ENCODE measurements at regions not wholly inside any gene's neighbourhood (a gene's known extent, or its start where the extent isn't known, plus 50 kb on each side); places are given as distances from the start of the nearest gene placed in this dataset.

DNA sequence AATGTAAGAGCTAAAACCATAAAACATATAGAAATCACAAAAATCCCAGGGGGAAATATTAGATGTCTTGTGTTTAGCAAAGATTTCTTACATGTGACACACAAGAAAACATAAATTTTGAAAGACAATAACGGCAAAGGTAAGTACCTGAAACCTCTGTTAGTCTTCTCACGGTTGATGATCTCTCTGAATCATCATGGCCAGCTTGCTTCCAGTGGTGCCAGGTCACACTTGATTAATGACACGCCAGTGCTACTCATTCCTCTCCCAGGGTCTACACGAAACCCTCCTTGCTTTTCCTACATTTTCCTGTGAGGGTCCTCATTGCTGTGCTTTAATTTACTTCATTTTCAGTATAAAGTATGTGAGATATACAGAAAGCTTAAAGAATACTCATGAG is 114.4 kb upstream of the PARP11 start:
- H3K27ac Mint-ChIP-seq, result peak overlapping the region; percentile 70
- H3K4me1 Mint-ChIP-seq (ENCODE audit: low read depth), result peaks cover 32% of the 10 kb centered on the region
- intact Hi-C loops (cut with micrococcal nuclease), result loop anchor here (5.0 kb wide), 1 partner anchor 100 kb away; no protein-coding TSS in a partner anchor
- no peak overlapping the region for H3K4me3 Mint-ChIP-seq
- CTCF ChIA-PET, result interaction anchor here (1.0 to 15.4 kb wide), 10 partner anchors 9 to 290 kb away, joined by 3 to 136 read pairs (median 6); no protein-coding TSS in a partner anchor
- ATAC-seq (no peak), DNase-seq (no peak)
- TF ChIP-seq, protein P1, sequence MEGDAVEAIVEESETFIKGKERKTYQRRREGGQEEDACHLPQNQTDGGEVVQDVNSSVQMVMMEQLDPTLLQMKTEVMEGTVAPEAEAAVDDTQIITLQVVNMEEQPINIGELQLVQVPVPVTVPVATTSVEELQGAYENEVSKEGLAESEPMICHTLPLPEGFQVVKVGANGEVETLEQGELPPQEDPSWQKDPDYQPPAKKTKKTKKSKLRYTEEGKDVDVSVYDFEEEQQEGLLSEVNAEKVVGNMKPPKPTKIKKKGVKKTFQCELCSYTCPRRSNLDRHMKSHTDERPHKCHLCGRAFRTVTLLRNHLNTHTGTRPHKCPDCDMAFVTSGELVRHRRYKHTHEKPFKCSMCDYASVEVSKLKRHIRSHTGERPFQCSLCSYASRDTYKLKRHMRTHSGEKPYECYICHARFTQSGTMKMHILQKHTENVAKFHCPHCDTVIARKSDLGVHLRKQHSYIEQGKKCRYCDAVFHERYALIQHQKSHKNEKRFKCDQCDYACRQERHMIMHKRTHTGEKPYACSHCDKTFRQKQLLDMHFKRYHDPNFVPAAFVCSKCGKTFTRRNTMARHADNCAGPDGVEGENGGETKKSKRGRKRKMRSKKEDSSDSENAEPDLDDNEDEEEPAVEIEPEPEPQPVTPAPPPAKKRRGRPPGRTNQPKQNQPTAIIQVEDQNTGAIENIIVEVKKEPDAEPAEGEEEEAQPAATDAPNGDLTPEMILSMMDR (IDR thresholded peaks at IDR 0.05), result no peak
- POLR2A ChIA-PET, result interaction anchor here (0.7 to 3.5 kb wide), 5 partner anchors 14 to 302 kb away, joined by 3 to 20 read pairs (median 8); partner anchors contain the start of gene CCND2
- H3K27me3 Mint-ChIP-seq, result no peaks in the 10 kb centered on the region
- H3K36me3 Mint-ChIP-seq (ENCODE audit: low read depth), result no peaks in the 10 kb centered on the region
- peaks cover 1% of the 10 kb centered on the region for H3K9me3 Mint-ChIP-seq

DNA sequence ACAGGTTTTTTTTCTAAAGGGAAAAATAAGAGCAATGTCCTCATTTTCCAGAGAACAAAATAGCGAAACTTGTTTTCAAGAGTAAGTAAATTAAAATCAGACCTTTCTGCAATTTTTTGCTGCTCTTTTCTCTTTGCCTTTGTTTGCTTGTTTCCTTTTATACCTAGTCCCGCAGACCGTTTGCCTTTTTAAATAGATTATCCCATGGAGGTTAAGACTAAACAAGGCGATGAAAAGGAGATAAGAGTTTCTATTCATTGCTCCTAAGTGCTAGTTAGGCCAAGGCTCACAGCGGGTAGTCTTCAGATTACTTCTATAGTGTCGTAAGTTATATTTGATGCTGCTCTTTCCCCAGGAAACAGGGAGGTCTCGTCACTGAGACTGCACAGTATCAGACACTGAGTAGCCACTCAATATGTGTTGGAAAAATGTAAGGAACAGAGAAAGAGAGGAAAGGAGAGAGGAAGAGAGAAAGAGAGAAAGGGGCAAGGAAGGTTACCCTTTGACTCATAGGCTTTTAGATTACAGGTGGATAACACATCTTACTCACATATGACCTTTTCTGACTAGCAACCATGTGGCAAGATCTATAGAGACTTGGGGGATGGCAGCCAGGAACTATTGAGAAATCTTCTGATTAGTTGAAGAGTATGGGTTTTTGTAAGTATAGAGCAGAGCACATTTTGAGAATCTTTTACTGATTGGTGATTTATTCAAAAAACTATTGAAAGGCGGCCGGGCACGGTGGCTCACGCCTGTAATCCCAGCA is 107.5 kb upstream of the PARP11 start:
- peaks cover 7% of the 10 kb centered on the region for H3K9me3 Mint-ChIP-seq
- DNase-seq (peak; percentile 45), ATAC-seq (peak; percentile 43)
- no peak overlapping the region for H3K4me3 Mint-ChIP-seq
- TF ChIP-seq, protein P1 (IDR thresholded peaks at IDR 0.05), result no peak
- CTCF ChIA-PET, result interaction anchor here (0.6 to 3.5 kb wide), 4 partner anchors 8 to 297 kb away, joined by 3 to 20 read pairs (median 4); no protein-coding TSS in a partner anchor
- peaks cover 47% of the 10 kb centered on the region for H3K4me1 Mint-ChIP-seq (ENCODE audit: low read depth)
- POLR2A ChIA-PET, result no interaction called here
- H3K27ac Mint-ChIP-seq, result peak overlapping the region; percentile 86
- no peaks in the 10 kb centered on the region for H3K27me3 Mint-ChIP-seq
- intact Hi-C loops (cut with micrococcal nuclease), result no loop called here
- peaks cover 4% of the 10 kb centered on the region for H3K36me3 Mint-ChIP-seq (ENCODE audit: low read depth)

DNA sequence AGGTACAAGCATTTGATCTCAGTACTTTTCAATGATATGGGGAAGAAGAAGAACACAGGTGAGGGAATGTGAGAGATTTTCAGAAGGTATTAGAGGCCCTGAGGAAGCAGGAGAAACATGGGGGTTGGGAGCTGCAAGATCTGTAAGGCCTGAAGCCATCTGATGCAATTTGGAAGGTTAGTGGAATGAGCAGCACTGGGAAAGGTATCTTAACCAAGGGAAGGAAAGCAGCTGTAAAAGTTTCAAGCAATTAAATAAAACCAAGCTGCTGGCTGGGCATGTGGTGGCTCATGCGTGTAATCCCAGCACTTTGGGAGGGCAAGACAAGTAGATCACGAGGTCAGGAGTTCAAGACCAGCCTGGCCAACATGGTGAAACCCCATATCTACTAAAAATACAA is 104.4 kb upstream of the PARP11 start:
- ChIA-PET CTCF (interaction anchor here (0.6 to 3.5 kb wide), 4 partner anchors 11 to 303 kb away, joined by 3 to 20 read pairs (median 4); no protein-coding TSS in a partner anchor), POLR2A (interaction anchor here (1.1 kb wide), 2 partner anchors 15 to 73 kb away, joined by 3 read pairs; no protein-coding TSS in a partner anchor)
- Mint-ChIP-seq H3K4me1 (ENCODE audit: low read depth) (peaks cover 75% of the 10 kb centered on the region), H3K4me3 (no peak overlapping the region), H3K36me3 (ENCODE audit: low read depth) (peaks cover 6% of the 10 kb centered on the region), H3K9me3 (peaks cover 6% of the 10 kb centered on the region), H3K27ac (peak overlapping the region; percentile 95), H3K27me3 (no peaks in the 10 kb centered on the region)
- no peak for ATAC-seq
- TF ChIP-seq, protein P1 (IDR thresholded peaks at IDR 0.05), result no peak
- no peak for DNase-seq
- intact Hi-C loops (cut with micrococcal nuclease), result no loop called here

DNA sequence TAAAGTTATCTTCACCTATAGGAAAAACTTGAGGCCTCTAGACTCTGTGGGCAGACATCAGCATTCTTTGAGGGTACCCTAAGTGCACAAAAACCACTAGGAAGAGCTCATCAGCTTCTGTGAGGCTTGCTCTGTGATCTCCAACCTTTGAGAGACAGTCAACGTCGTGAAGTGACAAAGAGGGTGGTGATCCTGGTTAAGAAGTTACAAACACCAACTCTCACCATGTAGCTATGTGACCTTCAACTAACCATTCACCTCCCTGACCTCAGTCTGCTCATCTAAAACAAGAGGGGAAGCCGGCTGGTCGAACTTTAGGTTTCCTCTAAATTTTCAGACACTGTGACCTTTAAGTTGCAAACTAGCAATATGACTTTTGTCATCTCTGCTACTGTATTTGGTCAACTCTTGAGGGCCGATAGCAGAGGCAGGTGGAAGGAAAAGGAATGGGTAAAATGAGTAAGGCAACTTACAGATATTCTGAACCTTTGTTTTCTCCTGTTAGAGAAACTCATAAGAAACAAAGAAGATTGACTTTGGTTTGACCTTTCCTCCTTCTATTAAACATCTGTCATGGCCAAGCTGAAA is 103.2 kb upstream of the PARP11 start:
- DNase-seq, result peak; percentile 77
- H3K36me3 Mint-ChIP-seq (ENCODE audit: low read depth), result peaks cover 9% of the 10 kb centered on the region
- CTCF ChIA-PET, result interaction anchor here (0.7 to 3.7 kb wide), 7 partner anchors 12 to 319 kb away, joined by 3 to 19 read pairs (median 5); no protein-coding TSS in a partner anchor
- no peaks in the 10 kb centered on the region for H3K27me3 Mint-ChIP-seq
- peak; percentile 76 for ATAC-seq
- POLR2A ChIA-PET, result interaction anchor here (0.6 to 1.1 kb wide), 3 partner anchors 298 to 337 kb away, joined by 3 to 4 read pairs (median 3); no protein-coding TSS in a partner anchor
- H3K27ac Mint-ChIP-seq, result peak overlapping the region; percentile 95
- peaks cover 6% of the 10 kb centered on the region for H3K9me3 Mint-ChIP-seq
- H3K4me1 Mint-ChIP-seq (ENCODE audit: low read depth), result peaks cover 79% of the 10 kb centered on the region
- TF ChIP-seq, protein P1 (IDR thresholded peaks at IDR 0.05), result no peak
- no peak overlapping the region for H3K4me3 Mint-ChIP-seq
- intact Hi-C loops (cut with micrococcal nuclease), result no loop called here

All from activated CD8-positive, alpha-beta T cell treated with anti-CD3 and anti-CD28 coated beads for 36 hours (primary cell).